HG03460 (cell line): ENCODE measurements at regions not wholly inside any gene's neighbourhood (a gene's known extent, or its start where the extent isn't known, plus 50 kb on each side); places are given as distances from the start of the nearest gene placed in this dataset.

Experiments
- ATAC-seq: cut with Tn5 transposase; IDR thresholded peaks from one replicate; pipeline ENCODE4 v1.9.1; 2021; ENCODE audit not compliant: unreplicated experiment

DNA sequence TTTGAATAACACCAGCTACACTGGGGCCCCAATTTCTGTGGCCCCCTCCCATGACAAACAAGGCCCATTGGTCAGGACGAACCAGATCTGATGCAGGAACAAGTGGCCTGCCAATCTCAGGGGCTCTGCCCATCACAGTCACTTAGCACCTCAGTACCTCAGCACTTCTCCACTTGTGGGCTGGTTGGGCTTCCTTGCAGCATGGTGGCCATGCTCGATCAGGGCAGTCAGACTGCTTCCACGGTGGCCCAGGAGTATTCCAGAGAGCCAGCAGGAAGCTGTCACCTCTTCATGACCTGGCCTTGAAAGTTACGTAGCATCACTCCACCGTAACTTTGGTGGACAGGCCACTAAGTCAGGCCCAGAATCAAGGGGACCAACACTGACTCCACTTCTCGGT lies 206.5 kb downstream of the AUH start:
- ATAC-seq, result no peak

DNA sequence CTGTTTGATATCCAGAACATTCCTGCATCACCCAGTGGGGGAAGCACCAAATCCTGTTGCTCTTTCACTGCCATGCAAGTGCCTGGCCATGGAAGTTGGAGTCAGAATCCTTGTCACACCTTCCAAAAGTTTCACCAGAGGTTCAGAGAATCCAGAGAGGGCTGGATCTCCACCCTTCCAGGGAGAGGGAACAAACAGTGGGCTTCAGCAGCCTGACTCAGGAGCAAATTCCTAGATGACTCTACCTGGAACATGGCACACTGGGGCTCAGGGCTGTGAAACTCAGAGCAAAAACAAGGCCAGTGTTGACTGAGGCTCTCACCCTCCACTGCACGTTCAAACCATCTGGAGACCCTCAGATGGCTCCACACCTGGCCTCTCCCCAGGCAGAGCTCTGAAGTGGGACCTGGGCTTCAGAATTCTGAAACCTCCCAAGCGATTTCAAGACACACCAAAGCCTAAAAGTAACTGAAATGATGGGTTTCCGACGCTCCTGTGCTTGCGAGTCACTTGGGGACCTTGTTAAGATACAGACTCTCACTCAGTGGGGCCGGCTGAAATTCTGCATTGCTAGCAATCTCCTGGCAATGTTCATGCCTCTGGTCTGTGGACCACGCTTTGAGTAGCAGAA lies 205.9 kb downstream of the AUH start:
- ATAC-seq, result no peak

DNA sequence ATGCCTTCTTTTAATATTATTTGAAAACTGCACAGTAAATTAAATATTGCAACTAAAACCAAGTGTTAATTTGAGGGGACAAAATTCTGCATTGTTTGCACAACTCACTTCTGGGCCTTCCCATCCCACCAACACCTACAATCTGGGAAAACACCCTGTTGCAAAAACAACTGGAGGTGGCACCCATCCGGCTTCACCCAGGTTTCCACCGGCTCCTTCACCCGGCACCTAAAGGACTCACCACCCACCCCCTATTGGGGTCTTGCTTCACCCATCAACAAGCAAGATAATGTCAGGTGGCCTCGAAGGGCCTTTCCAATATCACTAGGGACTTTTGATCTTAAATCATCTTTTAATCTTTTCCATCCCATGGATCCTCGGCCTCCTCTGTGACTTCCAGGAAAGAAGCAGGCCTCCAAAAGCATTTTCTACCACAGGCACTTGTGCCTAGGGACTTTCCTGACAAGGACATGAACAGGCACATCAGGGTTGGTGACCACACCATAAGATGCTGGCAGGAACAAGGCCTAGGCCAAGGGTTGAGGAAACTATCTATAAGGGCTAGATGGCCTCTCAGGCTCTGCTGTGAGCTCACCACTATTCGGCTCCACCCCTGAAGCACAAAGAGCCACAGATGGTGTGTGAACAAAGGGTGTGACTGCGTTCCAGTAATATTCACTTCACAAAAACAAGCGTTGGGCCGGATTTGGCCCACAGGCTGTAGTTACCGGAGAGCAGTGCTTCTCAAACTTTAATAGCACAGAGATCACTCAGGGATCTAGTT lies 205.1 kb downstream of the AUH start:
- no peak for ATAC-seq

GRCh38 chr9:91157883-91158282 lies 203.8 kb downstream of the AUH start:
- no peak for ATAC-seq

- no peak for ATAC-seq
Measured at GRCh38 chr9:91158286-91158685, 203.4 kb downstream of the AUH start.

- no peak for ATAC-seq
Measured at GRCh38 chr9:91158946-91159345, 202.8 kb downstream of the AUH start.

DNA sequence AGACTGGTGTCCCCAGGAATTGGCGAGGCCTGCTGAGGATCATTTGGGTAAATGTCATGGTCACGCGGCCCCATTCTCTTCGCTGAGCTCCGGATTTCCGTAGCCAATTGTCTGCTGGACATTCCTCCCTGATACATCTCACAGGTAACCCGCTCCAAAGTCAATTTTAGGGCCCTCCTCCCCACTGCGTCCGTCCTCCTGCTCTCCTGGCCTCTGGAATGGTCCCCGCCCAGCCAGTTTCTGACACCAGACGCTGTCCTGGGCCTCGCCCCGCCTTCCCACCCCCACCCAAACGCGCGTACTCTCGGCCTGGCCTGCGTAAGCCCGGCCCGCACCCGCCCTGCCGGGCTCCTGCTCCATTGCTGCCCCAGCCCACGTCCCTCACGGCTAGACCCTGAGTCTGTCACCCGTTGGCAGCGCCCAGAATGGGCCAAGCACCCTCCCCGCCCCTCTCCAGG lies 202.0 kb downstream of the AUH start:
- ATAC-seq, result no peak

DNA sequence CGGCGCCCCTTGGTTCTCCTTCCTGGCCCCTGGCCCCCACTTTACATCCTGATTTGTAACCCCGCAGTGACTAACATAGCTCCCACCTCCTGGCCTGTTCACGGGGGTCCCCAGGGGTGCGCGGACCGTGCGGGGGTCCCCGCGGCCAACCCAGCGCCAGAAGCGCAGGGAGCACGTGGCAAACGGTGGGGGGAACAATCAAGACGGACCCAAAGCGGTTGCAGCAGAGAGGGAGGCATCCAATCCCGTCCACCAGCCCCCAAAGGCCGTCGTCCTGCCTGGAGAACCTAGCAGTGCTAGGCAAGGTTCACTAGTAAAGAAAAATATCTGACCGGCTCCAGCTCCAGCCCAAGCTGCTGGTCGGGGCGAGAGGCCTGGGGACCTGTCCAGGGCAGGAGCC lies 201.5 kb downstream of the AUH start:
- no peak for ATAC-seq

- no peak for ATAC-seq
Measured at GRCh38 chr9:91160599-91161464, 200.9 kb downstream of the AUH start.

GRCh38 chr9:91161465-91162300 lies 200.0 kb downstream of the AUH start:
- no peak for ATAC-seq

GRCh38 chr9:91162311-91162710 lies 199.4 kb downstream of the AUH start:
- ATAC-seq, result no peak

DNA sequence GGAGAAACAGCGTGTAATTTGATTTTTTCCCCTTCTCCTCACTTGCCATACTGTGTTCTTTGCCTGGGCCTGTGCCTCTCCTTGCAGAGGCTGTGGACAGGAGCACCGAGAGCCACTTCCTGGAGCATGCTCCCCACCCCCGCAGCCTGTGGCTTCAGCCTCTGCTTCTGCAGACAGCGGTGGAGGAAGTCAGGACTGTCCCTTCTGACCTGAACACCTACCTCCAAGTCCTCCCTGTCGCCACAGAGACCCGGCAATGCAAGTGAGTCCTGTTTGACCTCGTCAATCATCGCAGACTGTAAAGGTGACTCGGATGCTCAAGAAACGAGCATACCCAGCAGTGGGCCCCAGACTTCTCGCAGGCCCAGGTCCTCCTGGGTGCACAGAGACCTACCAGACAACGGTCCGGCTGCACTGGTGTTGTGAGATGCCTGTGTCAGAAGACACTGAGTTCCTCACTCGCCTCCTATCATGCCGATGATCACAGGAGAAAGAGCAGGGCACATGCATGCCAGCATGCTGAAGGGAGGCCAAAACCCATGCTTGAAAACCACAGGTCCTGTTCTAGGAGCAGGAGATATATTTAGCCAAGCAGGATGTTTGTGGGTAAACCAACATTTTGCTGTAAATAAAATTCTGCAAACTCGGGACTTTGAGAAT lies 198.8 kb downstream of the AUH start:
- ATAC-seq, result peak; percentile 61

DNA sequence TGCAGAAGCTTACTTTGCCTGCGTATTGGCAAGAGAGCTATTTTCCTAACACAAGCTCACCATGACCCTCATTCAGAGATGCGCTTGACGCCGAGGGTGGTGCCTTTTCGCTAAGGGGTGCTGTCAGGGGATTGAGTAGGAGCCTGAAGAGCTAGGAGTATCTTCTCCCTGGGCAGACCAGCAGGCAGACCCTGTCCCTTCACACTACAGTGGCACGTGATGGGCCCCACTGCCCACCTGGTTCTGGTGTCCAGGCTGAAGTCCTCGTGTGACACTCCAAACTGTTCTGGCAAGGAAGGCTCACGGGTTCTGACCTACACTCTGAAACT lies 198.3 kb downstream of the AUH start:
- ATAC-seq, result no peak

GRCh38 chr9:91163773-91164471 lies 197.8 kb downstream of the AUH start:
- ATAC-seq, result no peak
